Lower leg skin (tissue), 3 donors: ENCODE measurements at regions not wholly inside any gene's neighbourhood (a gene's known extent, or its start where the extent isn't known, plus 50 kb on each side); places are given as distances from the start of the nearest gene placed in this dataset.

Experiments
- POLR2A ChIP-seq, 2 donors: fragments of 450-650 bp; IDR thresholded peaks; one replicate each; pipeline ENCODE4 v1.6.1; 2016 to 2017; ENCODE audit warnings: antibody characterized with exemption in 2 of 2, mild to moderate bottlenecking in 1 of 2, moderate library complexity in 1 of 2
- TF ChIP-seq, protein P1 (sequence below), 3 donors: fragments of 450-650 bp; IDR thresholded peaks; one replicate each; pipeline ENCODE4 v1.5.1; 2016; ENCODE audit warnings: antibody characterized with exemption in 3 of 3, mild to moderate bottlenecking in 3 of 3, moderate library complexity in 2 of 3

DNA sequence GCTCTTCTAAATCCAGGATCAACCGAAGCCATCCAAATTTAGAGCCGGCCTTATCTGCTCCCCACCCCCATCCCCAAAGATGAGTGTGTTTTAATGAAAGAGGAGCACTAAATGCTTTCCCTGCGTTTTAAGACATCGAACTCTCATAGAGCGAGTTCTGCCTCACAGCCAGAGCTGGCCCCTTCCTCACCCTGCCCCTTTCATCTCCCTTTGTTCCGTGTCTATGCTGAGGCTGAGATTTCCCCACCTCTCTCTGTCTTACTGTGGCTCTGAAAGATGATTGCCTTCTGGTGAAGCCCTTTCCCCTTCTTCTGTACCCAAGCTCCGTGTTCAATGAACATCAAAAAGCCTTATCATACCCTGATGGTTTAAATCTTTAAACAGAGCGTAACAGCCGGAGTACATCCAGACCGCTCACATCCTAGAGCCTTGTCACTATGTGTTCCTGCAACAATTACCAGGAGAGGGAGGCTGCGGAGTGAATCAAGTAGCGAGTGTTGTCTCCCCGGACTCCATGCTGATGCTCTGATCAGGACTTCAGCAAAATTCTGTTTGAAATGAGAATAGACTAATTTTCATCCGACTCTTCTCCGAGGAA lies 110.1 kb downstream of the ZNF326 start:
- no peak for TF ChIP-seq POLR2A (IDR thresholded peaks at IDR 0.05)
- TF ChIP-seq, protein P1, sequence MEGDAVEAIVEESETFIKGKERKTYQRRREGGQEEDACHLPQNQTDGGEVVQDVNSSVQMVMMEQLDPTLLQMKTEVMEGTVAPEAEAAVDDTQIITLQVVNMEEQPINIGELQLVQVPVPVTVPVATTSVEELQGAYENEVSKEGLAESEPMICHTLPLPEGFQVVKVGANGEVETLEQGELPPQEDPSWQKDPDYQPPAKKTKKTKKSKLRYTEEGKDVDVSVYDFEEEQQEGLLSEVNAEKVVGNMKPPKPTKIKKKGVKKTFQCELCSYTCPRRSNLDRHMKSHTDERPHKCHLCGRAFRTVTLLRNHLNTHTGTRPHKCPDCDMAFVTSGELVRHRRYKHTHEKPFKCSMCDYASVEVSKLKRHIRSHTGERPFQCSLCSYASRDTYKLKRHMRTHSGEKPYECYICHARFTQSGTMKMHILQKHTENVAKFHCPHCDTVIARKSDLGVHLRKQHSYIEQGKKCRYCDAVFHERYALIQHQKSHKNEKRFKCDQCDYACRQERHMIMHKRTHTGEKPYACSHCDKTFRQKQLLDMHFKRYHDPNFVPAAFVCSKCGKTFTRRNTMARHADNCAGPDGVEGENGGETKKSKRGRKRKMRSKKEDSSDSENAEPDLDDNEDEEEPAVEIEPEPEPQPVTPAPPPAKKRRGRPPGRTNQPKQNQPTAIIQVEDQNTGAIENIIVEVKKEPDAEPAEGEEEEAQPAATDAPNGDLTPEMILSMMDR (IDR thresholded peaks at IDR 0.05) = no peak
